ENCODE measurements at regions not wholly inside any gene's neighbourhood (a gene's known extent, or its start where the extent isn't known, plus 50 kb on each side); places are given as distances from the start of the nearest gene placed in this dataset.

GRCh38 chr9:97749928-97750327 is 52.8 kb upstream of the XPA start:
- peaks cover 6% of the 10 kb centered on the region; the same call in 2 of the 3 replicates for H3K9me3 ChIP-seq
- no peak overlapping the region for H3K4me3 ChIP-seq
- H3K27ac ChIP-seq: 0 out of 6 replicates have a peak overlapping the region, but pooled peaks of 1 of the 2 experiments have one; percentile 1
- ChIA-PET POLR2A (no interaction called here), CTCF (interaction anchor here (0.9 to 3.1 kb wide), 11 partner anchors 9 to 155 kb away, joined by 3 to 12 read pairs (median 4); no protein-coding TSS in a partner anchor)
- no peak for FAIRE-seq
- H3K4me1 ChIP-seq: peaks cover 18% of the 10 kb centered on the region; the same call in 2 of the 3 replicates
- 62% methylated on average over 3 of the region's 3 CpGs for WGBS (ENCODE audit: missing lambda C conversion rate)
- TF ChIP-seq SMC3 (IDR thresholded peaks at IDR 0.05): 0 out of 3 replicates have a peak, but pooled peaks have one; percentile 10
- TF ChIP-seq MAFK (IDR thresholded peaks at IDR 0.05; ENCODE audit: partially characterized antibody): no peak
- peak; percentile 11; the same call in 1 of the 3 replicates for TF ChIP-seq CTCF (IDR thresholded peaks at IDR 0.05)
- TF ChIP-seq RAD21 (conservative IDR thresholded peaks at IDR 0.05 in 1 of 2, IDR thresholded peaks at IDR 0.05 in 1 of 2): peak in 1 of 2 experiments; percentile 19; a peak in 2 of 5 replicates
- ATAC-seq: peak in 1 of 2 experiments; percentile 60; a peak in 3 of 6 replicates
- H3K4me2 ChIP-seq: no peak overlapping the region
- peak in 1 of 2 experiments; percentile 17 for DNase-seq (ENCODE audit: low read depth in 1 of 2, low spot score in 1 of 2)

GRCh38 chr9:97751531-97751930 is 54.4 kb upstream of the XPA start:
- no peak for TF ChIP-seq POLR2A (IDR thresholded peaks at IDR 0.05; ENCODE audit: low read length)

GRCh38 chr9:97752274-97752673 is 55.1 kb upstream of the XPA start:
- DNase-seq (ENCODE audit: low read depth in 1 of 2, low spot score in 1 of 2) (no peak), FAIRE-seq (no peak), ATAC-seq (no peak)
- Histone ChIP-seq H3K4me1 (peaks cover 14% of the 10 kb centered on the region; the same call in 2 of the 3 replicates), H3K4me3 (no peak overlapping the region), H3K27ac (no peak overlapping the region), H3K4me2 (no peak overlapping the region), H3K9me3 (peaks cover 14% of the 10 kb centered on the region; the same call in 2 of the 3 replicates)
- 65% methylated on average over 2 of the region's 2 CpGs for WGBS (ENCODE audit: missing lambda C conversion rate)
- POLR2A ChIA-PET: interaction anchor here (1.1 kb wide), 1 partner anchor 38 kb away, joined by 3 read pairs; no protein-coding TSS in a partner anchor
- CTCF ChIA-PET: interaction anchor here (0.6 to 1.5 kb wide), 2 partner anchors 35 to 77 kb away, joined by 3 to 4 read pairs; no protein-coding TSS in a partner anchor
- TF ChIP-seq RNF2 (IDR thresholded peaks at IDR 0.05; ENCODE audit: borderline replicate concordance, low read depth) (no peak), GATA3 (IDR thresholded peaks at IDR 0.05; ENCODE audit: borderline replicate concordance) (no peak), CBX2 (IDR thresholded peaks at IDR 0.05; ENCODE audit: borderline replicate concordance, low read depth) (no peak), NR3C1 (IDR thresholded peaks at IDR 0.05) (no peak), RARB (CRISPR knock-in tag; IDR thresholded peaks at IDR 0.05) (no peak), USF2 (IDR thresholded peaks at IDR 0.05) (no peak), PHF8 (IDR thresholded peaks at IDR 0.05; ENCODE audit: borderline replicate concordance, low read depth) (no peak)

More at GRCh38 chr9:97751531-97751930, 54.4 kb upstream of the XPA start:
- DNase-seq (ENCODE audit: low read depth in 1 of 2, low spot score in 1 of 2): no peak
- ATAC-seq: no peak
- Histone ChIP-seq H3K27ac (no peak overlapping the region), H3K4me3 (no peak overlapping the region), H3K9me3 (peaks cover 14% of the 10 kb centered on the region; the same call in 2 of the 3 replicates), H3K4me1 (peaks cover 18% of the 10 kb centered on the region; the same call in 2 of the 3 replicates), H3K4me2 (no peak overlapping the region)
- ChIA-PET CTCF (interaction anchor here (0.7 to 3.1 kb wide), 6 partner anchors 12 to 170 kb away, joined by 3 to 12 read pairs (median 4); partner anchors contain the start of gene TRMO), POLR2A (interaction anchor here (1.1 kb wide), 1 partner anchor 37 kb away, joined by 3 read pairs; no protein-coding TSS in a partner anchor)
- no peak for FAIRE-seq

GRCh38 chr9:97753364-97753763 is 56.2 kb upstream of the XPA start:
- DNase-seq (ENCODE audit: low read depth in 1 of 2, low spot score in 1 of 2): no peak

More at GRCh38 chr9:97753364-97753763, 56.2 kb upstream of the XPA start:
- Histone ChIP-seq H3K4me1 (peaks cover 4% of the 10 kb centered on the region; the same call in 1 of the 3 replicates), H3K9me3 (peaks cover 14% of the 10 kb centered on the region; the same call in 2 of the 3 replicates), H3K4me3 (no peak overlapping the region), H3K4me2 (no peak overlapping the region), H3K27ac (no peak overlapping the region)
- ChIA-PET POLR2A (no interaction called here), CTCF (interaction anchor here (1.5 kb wide), 2 partner anchors 36 to 38 kb away, joined by 3 to 4 read pairs; no protein-coding TSS in a partner anchor)
- no peak for TF ChIP-seq E2F6 (IDR thresholded peaks at IDR 0.05; ENCODE audit: borderline replicate concordance, low read depth)
- no peak for TF ChIP-seq HOXB5 (CRISPR knock-in tag; IDR thresholded peaks at IDR 0.05)
- no peak for TF ChIP-seq BHLHE40 (IDR thresholded peaks at IDR 0.05; ENCODE audit: low read depth, low read length)
- no peak for TF ChIP-seq MAZ (IDR thresholded peaks at IDR 0.05; ENCODE audit: borderline replicate concordance, low read depth, low read length)
- TF ChIP-seq REST (IDR thresholded peaks at IDR 0.05): no peak
- FAIRE-seq: no peak
- no peak for ATAC-seq

Data from A549 (cell line).